H9 (cell line): ENCODE measurements at regions not wholly inside any gene's neighbourhood (a gene's known extent, or its start where the extent isn't known, plus 50 kb on each side); places are given as distances from the start of the nearest gene placed in this dataset.

ENCODE experiments used
- DNase-seq: peaks from one replicate; pipeline ENCODE4 v3.0.0-alpha.2; 2017
- H2AFZ ChIP-seq: one replicate; pipeline ENCODE4 v1.6.1; 2013; ENCODE audit warnings: mild to moderate bottlenecking, low read length, control low read depth, moderate library complexity
- H2AK5ac ChIP-seq: 2 replicates; pipeline ENCODE4 v1.6.1; 2013; ENCODE audit warnings: low read length, control low read depth, mixed read lengths; ENCODE audit not compliant: insufficient read length
- H2BK120ac ChIP-seq: one replicate; pipeline ENCODE4 v1.6.1; 2013; ENCODE audit warnings: low read depth, mild to moderate bottlenecking, low read length, control low read depth, inconsistent platforms; ENCODE audit not compliant: poor library complexity, severe bottlenecking
- H2BK12ac ChIP-seq: 2 replicates; pipeline ENCODE4 v1.6.1; 2013; ENCODE audit warnings: low read length, control low read depth, mixed read lengths, low read depth; ENCODE audit not compliant: insufficient read length
- H2BK15ac ChIP-seq: 2 replicates; pipeline ENCODE4 v1.6.1; 2013; ENCODE audit warnings: low read depth, low read length, control low read depth
- H2BK20ac ChIP-seq: one replicate; pipeline ENCODE4 v1.6.1; 2013; ENCODE audit warnings: low read depth, mild to moderate bottlenecking, low read length, control low read depth, inconsistent platforms; ENCODE audit not compliant: poor library complexity, severe bottlenecking
- H2BK5ac ChIP-seq: 2 replicates; pipeline ENCODE4 v1.6.1; 2013; ENCODE audit warnings: low read length, control low read depth, mixed read lengths; ENCODE audit not compliant: insufficient read length
- H3K14ac ChIP-seq: 2 replicates; pipeline ENCODE4 v1.6.1; 2013; ENCODE audit warnings: low read length, control low read depth; ENCODE audit not compliant: insufficient read depth
- H3K18ac ChIP-seq: 2 replicates; pipeline ENCODE4 v1.6.1; 2013; ENCODE audit warnings: low read depth, mild to moderate bottlenecking, mixed read lengths, low read length, control low read depth; ENCODE audit not compliant: insufficient read length
- H3K23ac ChIP-seq: 2 replicates; pipeline ENCODE4 v1.6.1; 2013; ENCODE audit warnings: low read length, control low read depth, mixed read lengths, low read depth; ENCODE audit not compliant: insufficient read length
- H3K23me2 ChIP-seq: 2 replicates; pipeline ENCODE4 v1.6.1; 2013; ENCODE audit warnings: low read depth, mild to moderate bottlenecking, mixed read lengths, low read length, control low read depth; ENCODE audit not compliant: insufficient read length, poor library complexity, severe bottlenecking
- H3K27ac ChIP-seq: 2 replicates; pipeline ENCODE4 v1.5.1; 2013; ENCODE audit warnings: low read length, control low read depth, mixed read lengths, low read depth; ENCODE audit not compliant: insufficient read length
- H3K27me3 ChIP-seq: 2 replicates; pipeline ENCODE4 v1.6.1; 2013; ENCODE audit warnings: low read length, control low read depth, inconsistent platforms; ENCODE audit not compliant: insufficient read depth
- H3K4ac ChIP-seq: 2 replicates; pipeline ENCODE4 v1.6.1; 2013; ENCODE audit warnings: low read depth, mild to moderate bottlenecking, control low read depth, inconsistent platforms, low read length, moderate library complexity
- H3K4me1 ChIP-seq: 2 replicates; pipeline ENCODE4 v1.6.1; 2013; ENCODE audit warnings: low read length, control low read depth, inconsistent platforms; ENCODE audit not compliant: insufficient read depth
- H3K4me2 ChIP-seq: 2 replicates; pipeline ENCODE4 v1.6.1; 2013; ENCODE audit warnings: low read length, control low read depth, mixed read lengths; ENCODE audit not compliant: insufficient read length, insufficient read depth
- H3K56ac ChIP-seq: 2 replicates; pipeline ENCODE4 v1.6.1; 2013; ENCODE audit warnings: low read depth, mild to moderate bottlenecking, mixed read lengths, low read length, control low read depth; ENCODE audit not compliant: insufficient read length
- H3K79me1 ChIP-seq: 2 replicates; pipeline ENCODE4 v1.6.1; 2013; ENCODE audit warnings: low read depth, mild to moderate bottlenecking, moderate library complexity, low read length, control low read depth, inconsistent platforms; ENCODE audit not compliant: insufficient read depth, poor library complexity, severe bottlenecking
- H3K79me2 ChIP-seq: 2 replicates; pipeline ENCODE4 v1.6.1; 2013; ENCODE audit warnings: low read length, control low read depth, inconsistent platforms; ENCODE audit not compliant: insufficient read depth
- H3K9ac ChIP-seq: 2 replicates; pipeline ENCODE4 v1.6.1; 2013; ENCODE audit warnings: low read length, control low read depth, mixed read lengths; ENCODE audit not compliant: insufficient read length; ENCODE audit errors: extremely low read depth
- H3K9me3 ChIP-seq: one replicate; pipeline ENCODE4 v1.6.1; 2013; ENCODE audit warnings: low read depth, low read length, inconsistent platforms; ENCODE audit not compliant: control insufficient read depth
- H3T11ph ChIP-seq: one replicate; pipeline ENCODE4 v1.6.1; 2013; ENCODE audit warnings: mild to moderate bottlenecking, low read length, control low read depth, inconsistent platforms
- H4K20me1 ChIP-seq: one replicate; pipeline ENCODE4 v1.6.1; 2013; ENCODE audit not compliant: control insufficient read depth, insufficient read length, insufficient read depth
- H4K5ac ChIP-seq: 2 replicates; pipeline ENCODE4 v1.6.1; 2013; ENCODE audit warnings: low read depth, mild to moderate bottlenecking, mixed read lengths, low read length, control low read depth; ENCODE audit not compliant: insufficient read length
- H4K8ac ChIP-seq: replicated peaks from 2 replicates; pipeline ENCODE4 v1.6.1; 2013; ENCODE audit warnings: low read length, control low read depth, mixed read lengths, low read depth; ENCODE audit not compliant: insufficient read length
- H4K91ac ChIP-seq: 2 replicates; pipeline ENCODE4 v1.6.1; 2013; ENCODE audit warnings: low read depth, mild to moderate bottlenecking, moderate library complexity, mixed read lengths, low read length, control low read depth; ENCODE audit not compliant: insufficient read length
- H3K27ac Mint-ChIP-seq, 3 experiments: 2 replicates in 2 of 3; 3 replicates in 1 of 3; pipeline ENCODE4 v1.8.0; 2020 to 2021; ENCODE audit warnings: mixed read lengths in 3 of 3, mild to moderate bottlenecking in 1 of 3, moderate library complexity in 1 of 3
- H3K27me3 Mint-ChIP-seq: 2 replicates; pipeline ENCODE4 v1.8.0; 2021; ENCODE audit warnings: low read depth, mild to moderate bottlenecking, moderate library complexity, mixed read lengths
- H3K36me3 Mint-ChIP-seq, 3 experiments: 2 replicates in 2 of 3; 3 replicates in 1 of 3; pipeline ENCODE4 v1.8.0; 2020 to 2021; ENCODE audit warnings: low read depth in 3 of 3, mixed read lengths in 3 of 3; ENCODE audit not compliant: insufficient read depth in 1 of 3
- H3K4me1 Mint-ChIP-seq, 2 experiments: 2 replicates each; pipeline ENCODE4 v1.8.0; 2020; ENCODE audit warnings: mixed read lengths in 2 of 2
- H3K4me3 Mint-ChIP-seq, 2 experiments: 2 replicates in 1 of 2; 3 replicates in 1 of 2; pipeline ENCODE4 v1.8.0; 2020 to 2021; ENCODE audit warnings: mild to moderate bottlenecking in 2 of 2, mixed read lengths in 2 of 2, moderate library complexity in 1 of 2
- H3K9me3 Mint-ChIP-seq, 2 experiments: 2 replicates in 1 of 2; 3 replicates in 1 of 2; pipeline ENCODE4 v1.8.0; 2020; ENCODE audit warnings: mild to moderate bottlenecking in 2 of 2, mixed read lengths in 2 of 2, moderate library complexity in 1 of 2
- CTCF ChIP-seq: fragments of 200-600 bp; sonication (generic); conservative IDR thresholded peaks from 3 replicates; pipeline ENCODE4 v1.8.0; 2021; ENCODE audit warnings: antibody characterized with exemption, mild to moderate bottlenecking

GRCh38 chr5:61790007-61790406 is 457.9 kb downstream of the ZSWIM6 start:
- no peaks in the 10 kb centered on the region for H4K20me1 ChIP-seq
- no peaks in the 10 kb centered on the region for H3K4me1 ChIP-seq
- no peak overlapping the region for H3K4me2 ChIP-seq
- no peak overlapping the region for H4K8ac ChIP-seq
- Mint-ChIP-seq H3K27ac (no peak overlapping the region), H3K27me3 (peaks cover 2% of the 10 kb centered on the region; the same call in 1 of the 2 replicates), H3K4me1 (no peaks in the 10 kb centered on the region; a peak in 1 of 4 replicates), H3K4me3 (no peak overlapping the region), H3K36me3 (no peaks in the 10 kb centered on the region), H3K9me3 (no peaks in the 10 kb centered on the region)
- no peak overlapping the region for H3T11ph ChIP-seq
- no peaks in the 10 kb centered on the region for H3K9me3 ChIP-seq
- no peak overlapping the region for H3K9ac ChIP-seq
- no peaks in the 10 kb centered on the region for H3K23me2 ChIP-seq
- H2BK5ac ChIP-seq: no peak overlapping the region
- H2AK5ac ChIP-seq: no peak overlapping the region
- H2BK120ac ChIP-seq: no peak overlapping the region
- no peak overlapping the region for H3K27ac ChIP-seq
- no peak overlapping the region for H2AFZ ChIP-seq
- DNase-seq: no peak
- no peaks in the 10 kb centered on the region for H3K79me1 ChIP-seq
- no peak overlapping the region for H3K18ac ChIP-seq
- H4K5ac ChIP-seq: no peak overlapping the region
- H2BK15ac ChIP-seq: no peak overlapping the region
- no peak overlapping the region for H3K4ac ChIP-seq
- H2BK12ac ChIP-seq: no peak overlapping the region
- no peak overlapping the region for H3K14ac ChIP-seq
- H3K23ac ChIP-seq: no peak overlapping the region
- no peak for TF ChIP-seq CTCF
- H2BK20ac ChIP-seq: no peak overlapping the region
- no peak overlapping the region for H4K91ac ChIP-seq
- no peaks in the 10 kb centered on the region for H3K79me2 ChIP-seq
- no peak overlapping the region for H3K56ac ChIP-seq
- H3K27me3 ChIP-seq: no peaks in the 10 kb centered on the region
